ENCODE measurements at regions not wholly inside any gene's neighbourhood (a gene's known extent, or its start where the extent isn't known, plus 50 kb on each side); places are given as distances from the start of the nearest gene placed in this dataset.

DNA sequence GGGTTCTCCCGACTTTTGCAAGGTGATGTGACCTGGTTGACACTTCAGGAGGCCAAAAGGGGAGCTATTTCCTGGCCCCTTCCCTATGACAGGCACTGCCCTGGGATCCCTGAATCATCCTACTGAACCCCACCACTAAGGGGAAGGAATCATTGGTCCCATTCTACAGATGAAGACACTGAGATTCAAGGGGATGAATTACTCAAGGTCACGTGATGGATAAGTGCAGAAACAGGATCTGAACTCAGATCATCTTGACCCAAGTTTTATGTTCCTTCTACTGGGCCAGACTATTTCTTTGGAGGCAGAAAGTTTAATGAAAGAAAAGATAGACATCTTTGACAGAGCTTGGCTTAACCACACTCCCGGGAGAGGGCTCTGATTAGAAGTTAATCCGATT, 258.7 kb downstream of the RRAGC start:
- Histone ChIP-seq H3K27me3 (no peaks in the 10 kb centered on the region), H3K4me3 (no peak overlapping the region), H3K9me3 (no peaks in the 10 kb centered on the region), H3K4me1 (no peaks in the 10 kb centered on the region), H3K36me3 (no peaks in the 10 kb centered on the region), H3K27ac (no peak overlapping the region)
- DNase-seq (ENCODE audit: low spot score in 2 of 2) = no peak
- 72 to 74% methylated on average over 4 of the region's 4 CpGs for WGBS, 2 donors
- no peak for TF ChIP-seq POLR2A (IDR thresholded peaks at IDR 0.05)
- TF ChIP-seq, protein P1, sequence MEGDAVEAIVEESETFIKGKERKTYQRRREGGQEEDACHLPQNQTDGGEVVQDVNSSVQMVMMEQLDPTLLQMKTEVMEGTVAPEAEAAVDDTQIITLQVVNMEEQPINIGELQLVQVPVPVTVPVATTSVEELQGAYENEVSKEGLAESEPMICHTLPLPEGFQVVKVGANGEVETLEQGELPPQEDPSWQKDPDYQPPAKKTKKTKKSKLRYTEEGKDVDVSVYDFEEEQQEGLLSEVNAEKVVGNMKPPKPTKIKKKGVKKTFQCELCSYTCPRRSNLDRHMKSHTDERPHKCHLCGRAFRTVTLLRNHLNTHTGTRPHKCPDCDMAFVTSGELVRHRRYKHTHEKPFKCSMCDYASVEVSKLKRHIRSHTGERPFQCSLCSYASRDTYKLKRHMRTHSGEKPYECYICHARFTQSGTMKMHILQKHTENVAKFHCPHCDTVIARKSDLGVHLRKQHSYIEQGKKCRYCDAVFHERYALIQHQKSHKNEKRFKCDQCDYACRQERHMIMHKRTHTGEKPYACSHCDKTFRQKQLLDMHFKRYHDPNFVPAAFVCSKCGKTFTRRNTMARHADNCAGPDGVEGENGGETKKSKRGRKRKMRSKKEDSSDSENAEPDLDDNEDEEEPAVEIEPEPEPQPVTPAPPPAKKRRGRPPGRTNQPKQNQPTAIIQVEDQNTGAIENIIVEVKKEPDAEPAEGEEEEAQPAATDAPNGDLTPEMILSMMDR (IDR thresholded peaks at IDR 0.05) = no peak
- TF ChIP-seq EP300 (IDR thresholded peaks at IDR 0.05) = no peak

DNA sequence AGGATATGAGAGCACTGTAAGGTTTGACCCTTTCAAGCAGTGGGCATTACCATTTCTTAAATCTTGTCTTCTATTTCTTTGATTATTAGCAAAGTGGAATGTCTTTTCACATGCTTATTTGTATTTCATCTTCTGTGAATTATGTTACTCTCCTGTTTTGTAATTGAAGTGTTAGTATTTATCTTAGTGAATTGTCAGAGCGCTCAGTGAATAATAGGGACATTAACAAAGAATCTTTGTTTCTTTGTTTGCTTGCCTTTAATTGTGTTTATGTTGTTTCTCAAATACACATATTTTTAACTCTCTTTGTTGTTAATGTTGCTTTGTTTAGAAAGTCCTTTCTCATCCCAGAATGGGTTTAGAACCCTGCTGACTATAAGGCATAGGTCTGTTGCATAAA, 259.3 kb downstream of the RRAGC start:
- H3K27ac ChIP-seq = no peak overlapping the region
- TF ChIP-seq, protein P1 (IDR thresholded peaks at IDR 0.05) = no peak
- TF ChIP-seq POLR2A (IDR thresholded peaks at IDR 0.05) (no peak), EP300 (IDR thresholded peaks at IDR 0.05) (no peak)
- H3K9me3 ChIP-seq = peaks cover 0 to 2% (median 0%) of the 10 kb centered on the region in 4 donors
- DNase-seq (ENCODE audit: low spot score in 2 of 2) = no peak
- H3K27me3 ChIP-seq = no peaks in the 10 kb centered on the region
- H3K4me1 ChIP-seq = no peaks in the 10 kb centered on the region
- no peaks in the 10 kb centered on the region for H3K36me3 ChIP-seq
- WGBS, 2 donors = 60 to 68% methylated on average over 1 of the region's 1 CpG
- H3K4me3 ChIP-seq = no peak overlapping the region

DNA sequence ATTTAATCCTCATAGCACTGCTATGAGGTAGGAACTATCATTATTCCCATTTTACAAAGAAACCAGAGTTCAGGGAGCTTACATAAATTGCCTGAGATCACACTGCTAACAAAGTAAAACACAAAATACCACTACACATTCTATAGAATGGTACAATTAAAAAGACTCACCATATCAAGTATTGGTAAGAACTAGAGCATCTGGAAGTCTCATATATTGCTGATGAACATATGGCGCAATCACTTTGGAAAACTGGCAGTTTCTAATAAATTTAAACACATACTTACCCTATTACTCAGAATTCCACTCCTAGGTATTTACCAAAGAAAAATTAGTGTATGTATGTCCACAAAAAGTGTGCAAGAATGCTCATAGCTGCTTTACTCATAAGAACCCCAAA, 261.5 kb downstream of the RRAGC start:
- Histone ChIP-seq H3K9me3 (peaks cover 0 to 24% (median 1%) of the 10 kb centered on the region in 4 donors), H3K36me3 (no peaks in the 10 kb centered on the region), H3K27me3 (no peaks in the 10 kb centered on the region), H3K4me1 (no peaks in the 10 kb centered on the region), H3K27ac (no peak overlapping the region), H3K4me3 (no peak overlapping the region)
- no peak for DNase-seq (ENCODE audit: low spot score in 2 of 2)
- TF ChIP-seq EP300 (IDR thresholded peaks at IDR 0.05) (no peak), POLR2A (IDR thresholded peaks at IDR 0.05) (no peak)
- TF ChIP-seq, protein P1 (IDR thresholded peaks at IDR 0.05) = no peak
- WGBS, 2 donors = 94 to 96% methylated on average over 1 of the region's 1 CpG

DNA sequence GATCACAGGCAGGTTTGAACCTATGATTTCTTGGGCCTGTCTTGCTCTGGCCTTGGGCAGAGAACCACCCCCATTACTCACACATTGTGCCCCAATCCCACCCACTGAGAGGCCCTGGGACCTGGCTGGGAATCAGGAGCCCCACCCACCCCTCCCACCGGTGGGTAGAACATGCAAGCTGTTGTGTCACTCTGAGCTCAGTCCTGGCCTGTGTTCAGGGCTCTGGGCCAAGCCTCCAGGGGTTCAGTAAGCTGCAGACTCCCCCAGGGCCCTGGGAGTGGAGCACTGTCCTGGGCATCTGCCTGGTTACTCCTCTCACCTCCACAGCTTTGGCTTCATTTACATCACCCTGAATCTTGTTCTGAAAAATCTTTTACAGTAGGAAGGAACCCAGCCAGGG, 270.5 kb downstream of the RRAGC start:
- Histone ChIP-seq H3K4me3 (no peak overlapping the region), H3K4me1 (peaks cover 0 to 10% (median 0%) of the 10 kb centered on the region in 4 donors), H3K9me3 (peaks cover 0 to 23% (median 1%) of the 10 kb centered on the region in 4 donors), H3K36me3 (no peaks in the 10 kb centered on the region), H3K27me3 (no peaks in the 10 kb centered on the region), H3K27ac (no peak overlapping the region)
- no CpG with 5 or more reads among the region's 1 CpG for WGBS, 2 donors
- TF ChIP-seq EP300 (IDR thresholded peaks at IDR 0.05) = no peak
- TF ChIP-seq, protein P1 (IDR thresholded peaks at IDR 0.05) = no peak
- TF ChIP-seq POLR2A (IDR thresholded peaks at IDR 0.05) = no peak
- DNase-seq (ENCODE audit: low spot score in 2 of 2) = no peak

DNA sequence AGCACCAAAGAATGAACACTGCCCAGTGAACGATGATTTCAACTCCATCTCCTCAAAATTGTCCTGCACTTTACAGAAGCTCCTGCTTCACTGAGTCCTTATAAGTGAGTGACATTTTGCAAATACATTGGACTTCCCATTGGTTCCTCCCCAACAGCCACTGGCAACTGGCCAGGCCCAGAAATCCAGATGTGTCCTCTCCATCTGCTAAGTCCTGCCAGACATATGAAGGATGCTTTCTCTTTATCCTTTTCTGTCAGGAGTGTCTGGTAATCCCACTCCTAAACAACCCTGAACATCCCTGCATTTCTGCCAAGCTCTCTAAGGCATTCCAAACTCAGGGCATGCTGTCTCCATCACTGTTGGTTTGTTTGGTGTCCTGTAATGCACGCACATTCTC, 271.8 kb downstream of the RRAGC start:
- TF ChIP-seq, protein P1 (IDR thresholded peaks at IDR 0.05) = no peak
- no peak for TF ChIP-seq POLR2A (IDR thresholded peaks at IDR 0.05)
- no peak for TF ChIP-seq EP300 (IDR thresholded peaks at IDR 0.05)
- peaks cover 0 to 10% (median 0%) of the 10 kb centered on the region in 4 donors for H3K4me1 ChIP-seq
- 91 to 93% methylated on average over 2 of the region's 2 CpGs for WGBS, 2 donors
- H3K36me3 ChIP-seq = no peaks in the 10 kb centered on the region
- H3K9me3 ChIP-seq = peaks cover 0 to 12% (median 0%) of the 10 kb centered on the region in 4 donors
- H3K27me3 ChIP-seq = no peaks in the 10 kb centered on the region
- DNase-seq (ENCODE audit: low spot score in 2 of 2) = no peak
- no peak overlapping the region for H3K4me3 ChIP-seq
- H3K27ac ChIP-seq = no peak overlapping the region
